Urinary bladder (tissue), 3 donors: ENCODE measurements at regions not wholly inside any gene's neighbourhood (a gene's known extent, or its start where the extent isn't known, plus 50 kb on each side); places are given as distances from the start of the nearest gene placed in this dataset.

Experiments
- DNase-seq: peaks from one replicate; pipeline ENCODE4 v3.0.0-alpha.2; 2015; ENCODE audit errors: extremely low spot score
- H3K27ac ChIP-seq: one replicate; pipeline ENCODE4 v1.5.1; 2013; ENCODE audit warnings: low read depth, mild to moderate bottlenecking, moderate library complexity
- H3K36me3 ChIP-seq: one replicate; pipeline ENCODE4 v1.6.1; 2013; ENCODE audit warnings: mild to moderate bottlenecking, moderate library complexity; ENCODE audit not compliant: insufficient read depth
- H3K4me1 ChIP-seq: one replicate; pipeline ENCODE4 v1.6.1; 2013; ENCODE audit warnings: mild to moderate bottlenecking, moderate library complexity; ENCODE audit not compliant: insufficient read depth
- H3K4me3 ChIP-seq: one replicate; pipeline ENCODE4 v1.5.1; 2013; ENCODE audit warnings: low read depth, low read length
- WGBS: extraction: QIAGEN DNeasy Blood & Tissue Kit; methylation state at CpG from one replicate; pipeline ENCODE4 v1.1.7; 2013; 5-methylcytosine and 5-hydroxymethylcytosine counted together
- donor health status: healthy with polysubstance abuse.
- donor health status: healthy.

GRCh38 chr4:19835429-19835828, 416.3 kb upstream of the SLIT2 start:
- WGBS, result 88% methylated on average over 3 of the region's 3 CpGs
- Histone ChIP-seq H3K27ac (no peak overlapping the region), H3K36me3 (no peaks in the 10 kb centered on the region), H3K4me1 (no peaks in the 10 kb centered on the region), H3K4me3 (no peak overlapping the region)
- DNase-seq, result no peak

DNA sequence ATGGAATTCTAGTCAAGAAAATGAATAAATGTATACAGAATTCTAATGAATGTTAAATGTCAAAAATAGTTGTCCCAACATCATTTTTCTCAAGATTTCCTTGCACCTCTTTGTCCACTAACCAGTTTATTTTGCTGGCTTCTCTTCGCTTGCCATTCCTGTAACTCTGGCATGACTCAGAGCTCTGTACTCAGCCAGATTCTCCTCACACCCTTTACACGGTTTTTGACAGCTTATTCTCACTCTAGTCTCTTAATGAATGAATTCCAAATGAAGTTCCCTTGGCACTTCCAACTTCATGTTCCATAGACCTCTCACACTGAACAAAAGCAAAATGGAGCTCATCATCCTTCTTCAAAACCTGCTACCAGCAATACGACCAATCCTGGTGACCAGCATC, 419.3 kb upstream of the SLIT2 start:
- 82% methylated on average over 3 of the region's 3 CpGs for WGBS
- DNase-seq, result no peak
- Histone ChIP-seq H3K27ac (no peak overlapping the region), H3K4me1 (no peaks in the 10 kb centered on the region), H3K36me3 (no peaks in the 10 kb centered on the region), H3K4me3 (no peak overlapping the region)

- Histone ChIP-seq H3K4me3 (no peak overlapping the region), H3K27ac (no peak overlapping the region), H3K36me3 (no peaks in the 10 kb centered on the region), H3K4me1 (no peaks in the 10 kb centered on the region)
- no peak for DNase-seq
- 74% methylated on average over 4 of the region's 4 CpGs for WGBS
These were observed 419.9 kb upstream of the SLIT2 start for GRCh38 chr4:19831644-19832285.

DNA sequence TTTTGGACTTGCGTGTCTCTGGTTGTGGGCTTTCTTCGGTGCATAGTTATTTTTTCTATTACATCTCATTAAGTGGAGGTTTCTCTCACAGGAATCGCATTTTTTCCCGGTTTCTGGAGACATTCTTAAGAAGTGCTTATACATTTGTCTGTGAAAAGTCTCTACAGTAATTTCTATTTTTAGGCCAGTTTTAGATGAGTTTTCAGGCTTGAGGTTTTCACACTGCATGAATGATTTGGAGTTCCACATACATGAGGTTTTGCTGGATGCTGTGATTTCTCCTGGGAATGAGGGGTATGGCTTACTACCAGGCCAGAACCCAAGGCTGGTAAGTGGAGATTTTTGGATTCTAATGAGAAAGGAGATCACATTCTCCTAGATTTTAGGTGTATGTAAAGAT, 422.6 kb upstream of the SLIT2 start:
- Histone ChIP-seq H3K27ac (no peak overlapping the region), H3K36me3 (no peaks in the 10 kb centered on the region), H3K4me3 (no peak overlapping the region), H3K4me1 (no peaks in the 10 kb centered on the region)
- DNase-seq, result no peak
- WGBS, result 94% methylated on average over 4 of the region's 4 CpGs

DNA sequence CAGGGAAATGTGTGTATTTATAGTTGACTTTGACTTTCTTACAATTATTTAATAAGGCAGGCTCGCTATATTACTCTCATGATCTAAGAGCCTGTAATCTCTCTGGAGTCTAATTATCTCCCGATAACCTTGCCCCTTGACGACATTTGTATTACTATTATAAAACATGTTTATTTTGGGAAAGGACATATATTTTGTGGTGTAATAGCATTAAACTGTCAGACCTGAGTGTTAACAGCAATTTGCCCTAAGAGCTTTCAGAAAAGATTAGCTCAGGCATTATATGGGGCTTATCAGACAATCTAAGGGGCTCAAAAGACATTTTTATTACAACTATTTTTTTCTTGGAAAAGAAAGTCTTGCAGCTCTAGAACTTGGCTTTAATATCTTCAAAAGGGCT, 427.9 kb upstream of the SLIT2 start:
- H3K36me3 ChIP-seq, result no peaks in the 10 kb centered on the region
- no peak overlapping the region for H3K27ac ChIP-seq
- H3K4me3 ChIP-seq, result no peak overlapping the region
- no peaks in the 10 kb centered on the region for H3K4me1 ChIP-seq
- no peak for DNase-seq
- WGBS, result 19% methylated on average over 3 of the region's 3 CpGs

- DNase-seq, result no peak
- H3K36me3 ChIP-seq, result no peaks in the 10 kb centered on the region
- H3K27ac ChIP-seq, result no peak overlapping the region
- WGBS, result 95% methylated on average over 1 of the region's 1 CpG
- no peak overlapping the region for H3K4me3 ChIP-seq
- H3K4me1 ChIP-seq, result no peaks in the 10 kb centered on the region
These were observed 432.0 kb upstream of the SLIT2 start for GRCh38 chr4:19819737-19820136.

GRCh38 chr4:19809989-19810388, 441.7 kb upstream of the SLIT2 start:
- 53% methylated on average over 1 of the region's 1 CpG for WGBS
- no peaks in the 10 kb centered on the region for H3K4me1 ChIP-seq
- no peak overlapping the region for H3K4me3 ChIP-seq
- DNase-seq, result no peak
- no peak overlapping the region for H3K27ac ChIP-seq
- no peaks in the 10 kb centered on the region for H3K36me3 ChIP-seq

DNA sequence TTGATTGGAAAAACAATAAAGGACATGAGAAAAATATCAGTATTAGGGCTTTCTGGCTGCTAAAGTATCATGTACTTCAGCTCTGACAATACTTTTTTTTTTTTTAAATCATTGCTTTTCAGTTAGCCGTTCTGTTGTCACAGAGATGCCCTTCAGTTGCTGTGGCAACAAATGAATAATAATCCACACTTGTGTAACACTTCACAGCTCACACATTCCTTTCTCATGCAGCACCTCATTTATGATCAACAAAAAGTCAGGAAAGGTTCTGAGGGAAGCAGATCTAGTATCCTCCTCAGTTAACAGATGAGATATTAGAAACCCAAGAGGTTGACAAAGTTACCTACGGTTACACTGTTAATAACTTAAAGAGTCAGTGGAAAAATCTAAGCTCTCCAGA, 444.2 kb upstream of the SLIT2 start:
- no peak for DNase-seq
- WGBS, result 56% methylated on average over 2 of the region's 2 CpGs

GRCh38 chr4:19806865-19807264, 444.8 kb upstream of the SLIT2 start:
- no peak for DNase-seq
- Histone ChIP-seq H3K4me1 (no peaks in the 10 kb centered on the region), H3K36me3 (no peaks in the 10 kb centered on the region), H3K4me3 (no peak overlapping the region), H3K27ac (no peak overlapping the region)
- WGBS, result 71% methylated on average over 1 of the region's 1 CpG

More for the DNA sequence above, 444.2 kb upstream of the SLIT2 start:
- Histone ChIP-seq H3K36me3 (no peaks in the 10 kb centered on the region), H3K4me3 (no peak overlapping the region), H3K4me1 (no peaks in the 10 kb centered on the region), H3K27ac (no peak overlapping the region)

DNA sequence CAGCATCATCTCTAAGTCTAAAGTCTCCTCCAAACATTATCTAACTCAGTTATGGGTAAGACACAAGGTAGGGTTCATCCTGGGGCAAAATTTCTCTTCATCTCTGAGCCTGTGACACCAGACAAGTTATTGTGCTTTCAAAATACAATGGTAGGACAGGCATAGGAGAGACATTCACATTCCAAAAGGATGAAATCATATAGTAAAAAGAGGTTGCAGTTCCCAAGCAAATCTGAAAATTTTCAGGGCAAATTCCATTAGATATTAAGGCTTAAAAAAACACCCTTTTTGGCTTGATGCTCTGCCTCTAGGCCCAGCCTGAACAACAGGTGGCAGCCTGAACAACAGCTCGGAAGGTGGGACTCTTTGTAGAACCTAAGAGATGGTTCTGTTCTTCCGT, 448.3 kb upstream of the SLIT2 start:
- DNase-seq, result no peak
- no peaks in the 10 kb centered on the region for H3K4me1 ChIP-seq
- no peaks in the 10 kb centered on the region for H3K36me3 ChIP-seq
- 94% methylated on average over 2 of the region's 2 CpGs for WGBS
- no peak overlapping the region for H3K4me3 ChIP-seq
- H3K27ac ChIP-seq, result no peak overlapping the region

DNA sequence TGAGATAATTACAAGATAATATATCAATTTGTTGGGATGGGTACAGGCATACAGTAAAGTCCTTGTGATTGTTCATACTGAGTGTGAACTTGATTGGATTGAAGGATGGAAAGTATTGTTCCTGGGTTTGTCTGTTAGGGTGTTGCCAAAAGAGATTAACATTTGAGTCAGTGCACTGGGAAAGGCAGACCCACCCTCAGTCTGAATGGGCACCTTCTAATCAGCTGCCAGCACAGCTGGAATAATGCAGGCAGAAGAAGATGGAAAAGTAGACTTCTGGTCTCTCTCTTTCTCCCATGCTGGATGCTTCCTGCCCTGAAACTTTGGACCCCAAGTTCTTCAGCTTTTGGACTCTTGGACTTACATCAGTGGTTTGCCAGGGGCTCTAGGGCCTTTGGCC, 457.9 kb upstream of the SLIT2 start:
- no peaks in the 10 kb centered on the region for H3K4me1 ChIP-seq
- H3K36me3 ChIP-seq, result no peaks in the 10 kb centered on the region
- H3K27ac ChIP-seq, result no peak overlapping the region
- no peak overlapping the region for H3K4me3 ChIP-seq
- DNase-seq, result no peak

DNA sequence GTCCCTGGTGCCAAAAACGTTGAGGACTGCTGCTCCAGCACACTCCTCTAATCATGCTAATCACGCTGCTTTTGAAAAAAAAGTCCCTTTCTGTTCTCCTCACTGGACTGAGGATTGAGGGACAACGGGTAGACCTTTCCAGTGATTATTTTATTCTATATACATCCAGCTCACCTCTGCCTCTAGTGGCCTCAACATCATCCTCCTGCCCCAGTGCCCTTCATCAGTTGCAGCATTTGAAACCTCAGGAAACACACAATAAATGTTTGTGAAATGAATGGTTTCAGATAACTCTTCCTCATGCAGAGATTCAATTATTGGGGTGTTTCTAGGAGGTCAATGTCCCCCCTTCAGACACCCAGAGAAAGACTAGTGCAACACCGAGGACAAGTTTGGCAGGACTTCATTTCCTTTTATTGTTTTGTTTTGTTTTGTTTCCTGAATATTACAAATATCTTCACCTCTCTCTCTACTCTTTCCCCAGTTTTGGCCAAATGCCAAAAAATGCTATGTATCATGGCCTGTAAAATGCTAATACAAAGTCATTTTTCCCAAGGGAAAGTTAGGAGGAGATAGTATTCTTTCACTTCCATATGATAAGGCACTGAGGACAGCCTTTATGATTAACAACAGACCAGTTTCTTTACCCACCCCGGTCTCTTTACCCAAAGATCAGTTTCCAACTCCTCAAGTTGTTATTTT, 460.1 kb upstream of the SLIT2 start:
- Histone ChIP-seq H3K27ac (no peak overlapping the region), H3K4me1 (no peaks in the 10 kb centered on the region), H3K36me3 (no peaks in the 10 kb centered on the region), H3K4me3 (no peak overlapping the region)
- WGBS, result 78% methylated on average over 5 of the region's 5 CpGs
- no peak for DNase-seq

GRCh38 chr4:19786616-19787015, 465.1 kb upstream of the SLIT2 start:
- no peaks in the 10 kb centered on the region for H3K36me3 ChIP-seq
- H3K4me1 ChIP-seq, result no peaks in the 10 kb centered on the region
- WGBS, result 50% methylated on average over 1 of the region's 1 CpG
- DNase-seq, result no peak
- no peak overlapping the region for H3K4me3 ChIP-seq
- H3K27ac ChIP-seq, result no peak overlapping the region

- 84% methylated on average over 4 of the region's 4 CpGs for WGBS
- H3K36me3 ChIP-seq, result no peaks in the 10 kb centered on the region
- DNase-seq, result no peak
- H3K4me3 ChIP-seq, result no peak overlapping the region
- H3K27ac ChIP-seq, result no peak overlapping the region
- no peaks in the 10 kb centered on the region for H3K4me1 ChIP-seq
These were observed 468.0 kb upstream of the SLIT2 start for GRCh38 chr4:19783667-19784223.
